B cell (primary cell): ENCODE measurements at regions not wholly inside any gene's neighbourhood (a gene's known extent, or its start where the extent isn't known, plus 50 kb on each side); places are given as distances from the start of the nearest gene placed in this dataset.

ENCODE experiments used
- ATAC-seq: fragments of 200-7000 bp; cut with Tn5 transposase; one replicate; pipeline ENCODE4 v1.10.0; 2021; ENCODE audit warnings: low read depth, mild to moderate bottlenecking, moderate number of reproducible peaks, moderate library complexity
- CTCF ChIA-PET: fragments of 350-600 bp; sonication (Branson Sonifier 250); formaldehyde crosslinking; loops from one replicate; lab custom pipeline; 2021; ENCODE audit warnings: antibody characterized with exemption, inconsistent platforms; lab: Charles Lee
- POLR2A ChIA-PET: fragments of 350-600 bp; sonication (Branson Sonifier 250); formaldehyde crosslinking; loops from one replicate; lab custom pipeline; 2021; ENCODE audit warnings: antibody characterized with exemption; lab: Charles Lee
- DNase-seq: peaks from one replicate; pipeline ENCODE4 v3.0.0; 2013
- H2AFZ ChIP-seq: 2 replicates; pipeline ENCODE4 v1.6.1; 2012; ENCODE audit warnings: mild to moderate bottlenecking, low read depth, low read length; ENCODE audit not compliant: insufficient read depth, poor library complexity, severe bottlenecking
- H3K27ac ChIP-seq, 2 donors: 1 replicate in 1 of 2; 2 replicates in 1 of 2; pipeline ENCODE4 v1.5.1; 2012 to 2013; ENCODE audit warnings: low read length in 2 of 2, mild to moderate bottlenecking in 2 of 2, moderate library complexity in 1 of 2
- H3K27me3 ChIP-seq, 4 experiments: fragments of 200-600 bp in 1 of 4; sonication (generic) in 1 of 4; replicated peaks in 1 of 4; 1 replicate in 2 of 4; 2 replicates in 2 of 4; pipeline versions ENCODE4 v1.6.1 to v1.7.0; 2013 to 2016; ENCODE audit warnings: low read length in 3 of 4, mild to moderate bottlenecking in 2 of 4, mixed read lengths in 1 of 4, moderate library complexity in 1 of 4; ENCODE audit not compliant: insufficient read depth in 4 of 4, control insufficient read depth in 3 of 4; ENCODE audit errors: control extremely low read depth in 1 of 4
- H3K36me3 ChIP-seq, 2 experiments: replicated peaks in 1 of 2; 1 replicate in 1 of 2; 2 replicates in 1 of 2; pipeline versions ENCODE4 v1.6.1 to v1.7.1; 2013; ENCODE audit warnings: low read length in 1 of 2; ENCODE audit not compliant: insufficient read depth in 2 of 2, control insufficient read depth in 1 of 2; ENCODE audit errors: control extremely low read depth in 1 of 2, extremely low read depth in 1 of 2
- H3K4me1 ChIP-seq, 2 donors: fragments of 200-600 bp in 1 of 2; sonication (generic) in 1 of 2; 1 replicate in 1 of 2; 2 replicates in 1 of 2; pipeline versions ENCODE4 v1.5.1 to v1.6.1; 2013 to 2017; ENCODE audit warnings: low read length in 2 of 2; ENCODE audit not compliant: control insufficient read depth in 2 of 2, insufficient read depth in 2 of 2
- H3K4me2 ChIP-seq: replicated peaks from 2 replicates; pipeline ENCODE3; 2012; ENCODE audit warnings: mild to moderate bottlenecking, low read depth, low read length; ENCODE audit not compliant: poor library complexity, severe bottlenecking
- H3K4me3 ChIP-seq, 5 experiments: fragments of 200-600 bp in 1 of 5; sonication (generic) in 1 of 5; 1 replicate in 3 of 5; 2 replicates in 2 of 5; pipeline versions ENCODE4 v1.5.1 to v1.7.0; 2011 to 2016; ENCODE audit warnings: low read length in 4 of 5, mild to moderate bottlenecking in 4 of 5, low read depth in 2 of 5, control low read depth in 1 of 5, moderate library complexity in 1 of 5; ENCODE audit not compliant: insufficient read depth in 1 of 5; ENCODE audit errors: control extremely low read depth in 1 of 5, extremely low read depth in 1 of 5
- H3K79me2 ChIP-seq: fragments of 200-600 bp; sonication (generic); one replicate; pipeline ENCODE4 v1.6.0; 2016; ENCODE audit warnings: low read length; ENCODE audit not compliant: control insufficient read depth, insufficient read depth
- H3K9ac ChIP-seq: fragments of 200-600 bp; sonication (generic); 2 replicates; pipeline ENCODE4 v1.6.1; 2017; ENCODE audit warnings: mild to moderate bottlenecking, low read length, moderate library complexity
- H3K9me3 ChIP-seq, 3 donors: one replicate each; pipeline versions ENCODE4 v1.6.1 to v1.7.1; 2013; ENCODE audit warnings: low read length in 2 of 3; ENCODE audit not compliant: control insufficient read depth in 2 of 3, insufficient read depth in 1 of 3; ENCODE audit errors: control extremely low read depth in 1 of 3
- H4K20me1 ChIP-seq: 2 replicates; pipeline ENCODE4 v1.6.0; 2012; ENCODE audit warnings: mild to moderate bottlenecking, low read length; ENCODE audit not compliant: insufficient read depth, control insufficient read depth, poor library complexity, severe bottlenecking
- H3K27ac Mint-ChIP-seq: one replicate; pipeline ENCODE4 v1.8.0; 2021; ENCODE audit warnings: mixed read lengths
- H3K27me3 Mint-ChIP-seq: one replicate; pipeline ENCODE4 v1.8.0; 2021; ENCODE audit warnings: mixed read lengths
- H3K4me1 Mint-ChIP-seq: one replicate; pipeline ENCODE4 v1.8.0; 2021; ENCODE audit warnings: mixed read lengths
- H3K4me3 Mint-ChIP-seq: one replicate; pipeline ENCODE4 v1.8.0; 2021; ENCODE audit warnings: mixed read lengths
- H3K9me3 Mint-ChIP-seq: one replicate; pipeline ENCODE4 v1.8.0; 2022; ENCODE audit warnings: mixed read lengths; ENCODE audit not compliant: insufficient read depth
- EZH2 ChIP-seq: IDR thresholded peaks from 2 replicates; pipeline ENCODE4 v1.6.1; 2012; ENCODE audit warnings: borderline replicate concordance, low read depth, mild to moderate bottlenecking, moderate library complexity, low read length; ENCODE audit not compliant: insufficient read depth, poor library complexity, severe bottlenecking
- WGBS: methylation state at CpG from one replicate; pipeline ENCODE4 v1.1.5; 2013; ENCODE audit warnings: missing lambda C conversion rate; ENCODE audit not compliant: insufficient coverage; 5-methylcytosine and 5-hydroxymethylcytosine counted together
- intact Hi-C: fragments of 100-400 bp; cut with micrococcal nuclease; formaldehyde crosslinking; loops from one replicate; pipeline ENCODE4 v1.10.0; 2022
- TF ChIP-seq, protein P1 (sequence below): fragments of 200-600 bp; IDR thresholded peaks from one replicate; pipeline ENCODE4 v1.8.0; 2022; ENCODE audit warnings: antibody characterized with exemption, mild to moderate bottlenecking

DNA sequence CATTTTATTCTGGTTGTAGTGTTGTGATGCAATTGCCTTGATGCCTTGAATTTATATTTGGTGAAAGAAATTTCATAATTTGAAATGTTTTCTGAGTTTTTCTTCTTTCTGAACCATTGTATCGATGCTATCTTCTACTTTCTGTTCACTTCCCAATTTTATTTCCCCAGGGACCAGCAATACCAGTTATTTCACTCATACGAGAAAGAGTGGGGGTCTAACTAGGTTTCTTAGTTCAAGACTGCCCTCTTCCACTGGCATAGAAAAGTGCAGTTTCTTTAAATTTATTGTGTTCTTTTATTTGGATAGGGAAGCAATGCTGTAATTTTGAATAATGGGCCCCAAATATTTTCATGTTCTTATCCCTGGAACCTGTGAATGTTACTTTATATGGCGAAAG, 544.0 kb upstream of the ADGRL3 start:
- no peak overlapping the region for H2AFZ ChIP-seq
- H4K20me1 ChIP-seq = no peaks in the 10 kb centered on the region
- H3K79me2 ChIP-seq = no peaks in the 10 kb centered on the region
- Mint-ChIP-seq H3K27me3 (no peaks in the 10 kb centered on the region), H3K27ac (no peak overlapping the region), H3K9me3 (peaks cover 5% of the 10 kb centered on the region), H3K4me3 (no peak overlapping the region), H3K4me1 (no peaks in the 10 kb centered on the region)
- H3K4me3 ChIP-seq = no peak overlapping the region
- TF ChIP-seq, protein P1, sequence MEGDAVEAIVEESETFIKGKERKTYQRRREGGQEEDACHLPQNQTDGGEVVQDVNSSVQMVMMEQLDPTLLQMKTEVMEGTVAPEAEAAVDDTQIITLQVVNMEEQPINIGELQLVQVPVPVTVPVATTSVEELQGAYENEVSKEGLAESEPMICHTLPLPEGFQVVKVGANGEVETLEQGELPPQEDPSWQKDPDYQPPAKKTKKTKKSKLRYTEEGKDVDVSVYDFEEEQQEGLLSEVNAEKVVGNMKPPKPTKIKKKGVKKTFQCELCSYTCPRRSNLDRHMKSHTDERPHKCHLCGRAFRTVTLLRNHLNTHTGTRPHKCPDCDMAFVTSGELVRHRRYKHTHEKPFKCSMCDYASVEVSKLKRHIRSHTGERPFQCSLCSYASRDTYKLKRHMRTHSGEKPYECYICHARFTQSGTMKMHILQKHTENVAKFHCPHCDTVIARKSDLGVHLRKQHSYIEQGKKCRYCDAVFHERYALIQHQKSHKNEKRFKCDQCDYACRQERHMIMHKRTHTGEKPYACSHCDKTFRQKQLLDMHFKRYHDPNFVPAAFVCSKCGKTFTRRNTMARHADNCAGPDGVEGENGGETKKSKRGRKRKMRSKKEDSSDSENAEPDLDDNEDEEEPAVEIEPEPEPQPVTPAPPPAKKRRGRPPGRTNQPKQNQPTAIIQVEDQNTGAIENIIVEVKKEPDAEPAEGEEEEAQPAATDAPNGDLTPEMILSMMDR = no peak
- no peak for TF ChIP-seq EZH2
- H3K9me3 ChIP-seq = no peaks in the 10 kb centered on the region
- DNase-seq (no peak), ATAC-seq (no peak)
- H3K27ac ChIP-seq = no peak overlapping the region
- H3K36me3 ChIP-seq = no peaks in the 10 kb centered on the region
- H3K9ac ChIP-seq = no peak overlapping the region
- POLR2A ChIA-PET = no interaction called here
- no peaks in the 10 kb centered on the region for H3K27me3 ChIP-seq
- no peak overlapping the region for H3K4me2 ChIP-seq
- WGBS = no CpG with 5 or more reads among the region's 3 CpGs
- CTCF ChIA-PET = no interaction called here
- intact Hi-C loops = no loop called here
- no peaks in the 10 kb centered on the region for H3K4me1 ChIP-seq

GRCh38 chr4:60657041-60657440, 543.1 kb upstream of the ADGRL3 start:
- no peak for DNase-seq
- ATAC-seq = no peak
- no peak for TF ChIP-seq EZH2
- TF ChIP-seq, protein P1 = no peak
- H2AFZ ChIP-seq = no peak overlapping the region
- no peaks in the 10 kb centered on the region for H3K4me1 ChIP-seq
- H3K27me3 ChIP-seq = no peaks in the 10 kb centered on the region
- Mint-ChIP-seq H3K27ac (no peak overlapping the region), H3K9me3 (peaks cover 5% of the 10 kb centered on the region), H3K27me3 (no peaks in the 10 kb centered on the region), H3K4me1 (no peaks in the 10 kb centered on the region), H3K4me3 (no peak overlapping the region)
- H3K27ac ChIP-seq = no peak overlapping the region
- ChIA-PET CTCF (no interaction called here), POLR2A (no interaction called here)
- no peak overlapping the region for H3K4me2 ChIP-seq
- H3K4me3 ChIP-seq = no peak overlapping the region
- H3K79me2 ChIP-seq = no peaks in the 10 kb centered on the region
- 100% methylated on average over 1 of the region's 3 CpGs for WGBS
- peaks cover 0 to under 1% (median 0%) of the 10 kb centered on the region in 3 donors for H3K9me3 ChIP-seq
- intact Hi-C loops = no loop called here
- H4K20me1 ChIP-seq = no peaks in the 10 kb centered on the region
- no peaks in the 10 kb centered on the region for H3K36me3 ChIP-seq
- H3K9ac ChIP-seq = no peak overlapping the region
